GM12874 (cell line): ENCODE measurements at regions not wholly inside any gene's neighbourhood (a gene's known extent, or its start where the extent isn't known, plus 50 kb on each side); places are given as distances from the start of the nearest gene placed in this dataset.

Experiments used
- CTCF ChIP-seq: IDR thresholded peaks from 2 replicates; pipeline ENCODE4 v1.5.1; 2011; ENCODE audit warnings: low read depth, mild to moderate bottlenecking, control low read depth, low read length, moderate library complexity; ENCODE audit not compliant: insufficient read depth

- TF ChIP-seq CTCF, result no peak
Observed at GRCh38 chr4:104248726-104249125, 246.0 kb downstream of the CXXC4 start.

- TF ChIP-seq CTCF, result no peak
Observed at GRCh38 chr4:104235967-104236366, 258.7 kb downstream of the CXXC4 start.

- no peak for TF ChIP-seq CTCF
Observed at GRCh38 chr4:104217526-104217925, 277.2 kb downstream of the CXXC4 start.

GRCh38 chr4:104211657-104212056 is 283.0 kb downstream of the CXXC4 start:
- TF ChIP-seq CTCF, result no peak

GRCh38 chr4:104210420-104210819 is 284.3 kb downstream of the CXXC4 start:
- no peak for TF ChIP-seq CTCF

- no peak for TF ChIP-seq CTCF
Observed at GRCh38 chr4:104206784-104207183, 287.9 kb downstream of the CXXC4 start.

- no peak for TF ChIP-seq CTCF
Observed at GRCh38 chr4:104205116-104205515, 289.6 kb downstream of the CXXC4 start.

- TF ChIP-seq CTCF, result no peak
Observed at GRCh38 chr4:104188301-104188700, 306.4 kb downstream of the CXXC4 start.
